ENCODE measurements at regions not wholly inside any gene's neighbourhood (a gene's known extent, or its start where the extent isn't known, plus 50 kb on each side); places are given as distances from the start of the nearest gene placed in this dataset.

DNA sequence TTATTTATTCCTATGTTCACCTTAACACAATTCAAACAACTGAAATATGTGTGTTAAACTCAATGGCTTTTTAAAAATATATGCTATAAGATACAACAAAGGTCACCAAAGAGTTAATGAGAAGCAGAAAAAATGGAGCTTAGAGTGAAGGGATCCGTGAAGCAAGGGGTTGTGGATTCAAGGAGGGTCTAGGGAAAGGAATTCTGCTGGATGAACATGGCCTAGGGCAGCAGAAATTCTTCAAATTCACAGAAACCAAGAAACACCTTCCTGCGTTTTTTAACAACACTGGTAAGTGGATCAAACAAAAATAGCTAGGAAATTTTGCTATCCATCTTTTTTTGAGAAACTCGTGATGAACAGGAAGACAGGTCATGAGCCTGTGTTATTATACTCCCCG lies 59.3 kb upstream of the PLSCR5 start:
- TF ChIP-seq TAF1 (IDR thresholded peaks at IDR 0.05; ENCODE audit: borderline replicate concordance, insufficient read depth, low read length) (no peak), POLR2AphosphoS5 (IDR thresholded peaks at IDR 0.05; ENCODE audit: low read depth, low read length) (no peak)
- TF ChIP-seq, protein P1, sequence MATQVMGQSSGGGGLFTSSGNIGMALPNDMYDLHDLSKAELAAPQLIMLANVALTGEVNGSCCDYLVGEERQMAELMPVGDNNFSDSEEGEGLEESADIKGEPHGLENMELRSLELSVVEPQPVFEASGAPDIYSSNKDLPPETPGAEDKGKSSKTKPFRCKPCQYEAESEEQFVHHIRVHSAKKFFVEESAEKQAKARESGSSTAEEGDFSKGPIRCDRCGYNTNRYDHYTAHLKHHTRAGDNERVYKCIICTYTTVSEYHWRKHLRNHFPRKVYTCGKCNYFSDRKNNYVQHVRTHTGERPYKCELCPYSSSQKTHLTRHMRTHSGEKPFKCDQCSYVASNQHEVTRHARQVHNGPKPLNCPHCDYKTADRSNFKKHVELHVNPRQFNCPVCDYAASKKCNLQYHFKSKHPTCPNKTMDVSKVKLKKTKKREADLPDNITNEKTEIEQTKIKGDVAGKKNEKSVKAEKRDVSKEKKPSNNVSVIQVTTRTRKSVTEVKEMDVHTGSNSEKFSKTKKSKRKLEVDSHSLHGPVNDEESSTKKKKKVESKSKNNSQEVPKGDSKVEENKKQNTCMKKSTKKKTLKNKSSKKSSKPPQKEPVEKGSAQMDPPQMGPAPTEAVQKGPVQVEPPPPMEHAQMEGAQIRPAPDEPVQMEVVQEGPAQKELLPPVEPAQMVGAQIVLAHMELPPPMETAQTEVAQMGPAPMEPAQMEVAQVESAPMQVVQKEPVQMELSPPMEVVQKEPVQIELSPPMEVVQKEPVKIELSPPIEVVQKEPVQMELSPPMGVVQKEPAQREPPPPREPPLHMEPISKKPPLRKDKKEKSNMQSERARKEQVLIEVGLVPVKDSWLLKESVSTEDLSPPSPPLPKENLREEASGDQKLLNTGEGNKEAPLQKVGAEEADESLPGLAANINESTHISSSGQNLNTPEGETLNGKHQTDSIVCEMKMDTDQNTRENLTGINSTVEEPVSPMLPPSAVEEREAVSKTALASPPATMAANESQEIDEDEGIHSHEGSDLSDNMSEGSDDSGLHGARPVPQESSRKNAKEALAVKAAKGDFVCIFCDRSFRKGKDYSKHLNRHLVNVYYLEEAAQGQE (IDR thresholded peaks at IDR 0.05; ENCODE audit: insufficient read depth in 1 of 2, low read depth in 2 of 2, low read length in 2 of 2): no peak

Measured in PFSK-1 (cell line).